ENCODE measurements at regions not wholly inside any gene's neighbourhood (a gene's known extent, or its start where the extent isn't known, plus 50 kb on each side); places are given as distances from the start of the nearest gene placed in this dataset.

DNA sequence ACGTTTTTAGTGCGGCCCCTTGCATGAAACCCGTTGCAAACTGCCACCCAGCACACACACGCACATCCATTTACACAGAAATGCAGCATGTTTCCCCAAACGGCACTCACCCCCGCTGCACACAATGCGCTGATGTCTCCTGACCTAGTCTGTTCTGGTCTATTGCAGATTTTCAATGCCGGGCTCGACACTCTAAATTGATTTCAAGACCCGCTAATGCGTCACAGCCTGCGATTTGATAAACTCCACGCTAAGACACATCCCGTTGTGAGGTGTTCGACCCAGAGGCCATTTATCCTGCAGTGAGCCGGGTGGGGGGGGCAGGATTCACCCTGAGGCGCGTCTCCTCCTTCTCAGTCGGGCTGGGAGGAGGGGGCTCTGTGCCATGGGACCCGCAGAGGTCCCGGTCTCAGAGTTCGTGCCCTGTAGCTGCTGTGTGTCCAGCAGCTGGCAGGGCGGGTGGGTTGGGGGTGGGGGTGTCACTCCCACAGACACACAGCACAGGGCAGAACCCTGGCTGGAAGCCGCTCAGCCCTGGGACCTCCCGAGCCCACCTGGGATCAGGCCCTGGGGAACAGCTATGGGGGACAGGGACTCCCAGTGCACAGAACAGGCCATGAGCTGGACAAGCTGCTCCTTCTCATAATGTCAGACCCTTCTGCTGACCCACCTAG is 367.9 kb downstream of the PREX1 start:
- TF ChIP-seq, protein P1, sequence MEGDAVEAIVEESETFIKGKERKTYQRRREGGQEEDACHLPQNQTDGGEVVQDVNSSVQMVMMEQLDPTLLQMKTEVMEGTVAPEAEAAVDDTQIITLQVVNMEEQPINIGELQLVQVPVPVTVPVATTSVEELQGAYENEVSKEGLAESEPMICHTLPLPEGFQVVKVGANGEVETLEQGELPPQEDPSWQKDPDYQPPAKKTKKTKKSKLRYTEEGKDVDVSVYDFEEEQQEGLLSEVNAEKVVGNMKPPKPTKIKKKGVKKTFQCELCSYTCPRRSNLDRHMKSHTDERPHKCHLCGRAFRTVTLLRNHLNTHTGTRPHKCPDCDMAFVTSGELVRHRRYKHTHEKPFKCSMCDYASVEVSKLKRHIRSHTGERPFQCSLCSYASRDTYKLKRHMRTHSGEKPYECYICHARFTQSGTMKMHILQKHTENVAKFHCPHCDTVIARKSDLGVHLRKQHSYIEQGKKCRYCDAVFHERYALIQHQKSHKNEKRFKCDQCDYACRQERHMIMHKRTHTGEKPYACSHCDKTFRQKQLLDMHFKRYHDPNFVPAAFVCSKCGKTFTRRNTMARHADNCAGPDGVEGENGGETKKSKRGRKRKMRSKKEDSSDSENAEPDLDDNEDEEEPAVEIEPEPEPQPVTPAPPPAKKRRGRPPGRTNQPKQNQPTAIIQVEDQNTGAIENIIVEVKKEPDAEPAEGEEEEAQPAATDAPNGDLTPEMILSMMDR (IDR thresholded peaks at IDR 0.05), result no peak
- no peak for TF ChIP-seq POLR2A (IDR thresholded peaks at IDR 0.05)

Measured in right lobe of liver (tissue), 4 donors.